ENCODE measurements at regions not wholly inside any gene's neighbourhood (a gene's known extent, or its start where the extent isn't known, plus 50 kb on each side); places are given as distances from the start of the nearest gene placed in this dataset.

DNA sequence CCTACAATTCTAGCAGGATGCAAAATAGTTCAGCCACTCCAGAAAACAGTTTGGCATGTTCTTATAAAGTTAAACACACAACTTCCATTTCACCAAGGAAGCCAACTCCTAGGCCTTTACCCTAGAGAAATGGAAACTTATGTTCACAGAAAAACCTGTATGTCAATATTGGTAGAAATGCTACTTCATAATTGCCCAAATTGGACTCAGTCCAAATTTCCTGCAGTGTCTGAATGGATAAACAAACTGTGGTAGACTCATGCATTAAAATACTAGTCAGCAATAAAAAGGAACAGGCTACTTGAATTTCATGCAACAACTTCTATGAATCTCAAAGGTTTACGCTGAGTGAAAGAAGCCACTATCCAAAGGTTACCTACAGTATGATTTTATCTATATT, 1738.8 kb upstream of the IGFBP7 start:
- no peak for TF ChIP-seq POLR2AphosphoS5 (IDR thresholded peaks at IDR 0.05)
- TF ChIP-seq, protein P1, sequence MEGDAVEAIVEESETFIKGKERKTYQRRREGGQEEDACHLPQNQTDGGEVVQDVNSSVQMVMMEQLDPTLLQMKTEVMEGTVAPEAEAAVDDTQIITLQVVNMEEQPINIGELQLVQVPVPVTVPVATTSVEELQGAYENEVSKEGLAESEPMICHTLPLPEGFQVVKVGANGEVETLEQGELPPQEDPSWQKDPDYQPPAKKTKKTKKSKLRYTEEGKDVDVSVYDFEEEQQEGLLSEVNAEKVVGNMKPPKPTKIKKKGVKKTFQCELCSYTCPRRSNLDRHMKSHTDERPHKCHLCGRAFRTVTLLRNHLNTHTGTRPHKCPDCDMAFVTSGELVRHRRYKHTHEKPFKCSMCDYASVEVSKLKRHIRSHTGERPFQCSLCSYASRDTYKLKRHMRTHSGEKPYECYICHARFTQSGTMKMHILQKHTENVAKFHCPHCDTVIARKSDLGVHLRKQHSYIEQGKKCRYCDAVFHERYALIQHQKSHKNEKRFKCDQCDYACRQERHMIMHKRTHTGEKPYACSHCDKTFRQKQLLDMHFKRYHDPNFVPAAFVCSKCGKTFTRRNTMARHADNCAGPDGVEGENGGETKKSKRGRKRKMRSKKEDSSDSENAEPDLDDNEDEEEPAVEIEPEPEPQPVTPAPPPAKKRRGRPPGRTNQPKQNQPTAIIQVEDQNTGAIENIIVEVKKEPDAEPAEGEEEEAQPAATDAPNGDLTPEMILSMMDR (IDR thresholded peaks at IDR 0.05): no peak
